GM12878 (cell line): ENCODE measurements at regions not wholly inside any gene's neighbourhood (a gene's known extent, or its start where the extent isn't known, plus 50 kb on each side); places are given as distances from the start of the nearest gene placed in this dataset.

Experiments used
- ATAC-seq: fragments of 200-7000 bp; cut with Tn5 transposase; 3 replicates; pipeline ENCODE4 v1.9.1; 2020; ENCODE audit warnings: mild to moderate bottlenecking, moderate library complexity
- BruUV-seq: library from RNA; stranded (reverse); fragments of 400-500 nt; replicated peaks from 2 replicates; lab custom pipeline; 2021; lab: Mats Ljungman, UMichigan
- CTCF ChIA-PET: fragments of 300-600 bp; sonication (Branson Sonifier 250); formaldehyde crosslinking; extraction: SDS; loops from one replicate; lab custom pipeline; 2021; ENCODE audit warnings: inconsistent platforms; lab: Yijun Ruan, JAX
- POLR2A ChIA-PET: fragments of 350-600 bp; formaldehyde crosslinking; extraction: SDS; loops from one replicate; lab custom pipeline; 2021; ENCODE audit warnings: inconsistent platforms; lab: Charles Lee
- RAD21 ChIA-PET: fragments of 300-600 bp; sonication (Branson Sonifier 250); formaldehyde crosslinking; loops from one replicate; lab custom pipeline; 2023; ENCODE audit warnings: antibody characterized with exemption; ENCODE audit not compliant: unreplicated experiment; lab: Charles Lee
- SMC1A ChIA-PET: fragments of 300-600 bp; sonication (Branson Sonifier 250); formaldehyde crosslinking; loops from one replicate; lab custom pipeline; 2023; ENCODE audit not compliant: unreplicated experiment, uncharacterized antibody; lab: Charles Lee
- DNase-seq: peaks from one replicate; pipeline ENCODE4 v3.0.0-alpha.2; 2011; ENCODE audit warnings: low read depth, low spot score
- FAIRE-seq: peaks from 3 replicates; lab custom pipeline; 2011; peaks lifted over from hg19 to GRCh38; lab: Jason Lieb, UNC
- H2AFZ ChIP-seq: 2 replicates; pipeline ENCODE4 v1.6.0; 2011; ENCODE audit warnings: low read depth, low read length, control low read depth; ENCODE audit not compliant: control insufficient read depth
- H3K27ac ChIP-seq: 2 replicates; pipeline ENCODE4 v1.5.1; 2011; ENCODE audit warnings: control low read depth; ENCODE audit not compliant: control insufficient read depth, insufficient read depth
- H3K27me3 ChIP-seq, 2 experiments: replicated peaks in 1 of 2; 2 replicates each; pipeline versions ENCODE4 v1.6.0 to v1.6.1; 2011; ENCODE audit warnings: low read length in 1 of 2; ENCODE audit not compliant: control insufficient read depth in 2 of 2, insufficient read depth in 2 of 2
- H3K36me3 ChIP-seq, 2 experiments: 2 replicates each; pipeline ENCODE4 v1.5.1; 2011; ENCODE audit warnings: low read length in 1 of 2; ENCODE audit not compliant: control insufficient read depth in 2 of 2, insufficient read depth in 2 of 2
- H3K4me1 ChIP-seq: 2 replicates; pipeline ENCODE4 v1.6.1; 2011; ENCODE audit warnings: mild to moderate bottlenecking, low read length, moderate library complexity, mixed read lengths; ENCODE audit not compliant: control insufficient read depth, insufficient read depth
- H3K4me2 ChIP-seq: 2 replicates; pipeline ENCODE4 v1.6.0; 2011; ENCODE audit warnings: control low read depth; ENCODE audit not compliant: control insufficient read depth, insufficient read depth
- H3K4me3 ChIP-seq: fragments of 200-600 bp; sonication (generic); 2 replicates; pipeline ENCODE4 v1.5.1; 2016
- H3K79me2 ChIP-seq: 2 replicates; pipeline ENCODE4 v1.6.0; 2011; ENCODE audit warnings: low read length; ENCODE audit not compliant: control insufficient read depth, insufficient read depth
- H3K9ac ChIP-seq: 2 replicates; pipeline ENCODE4 v1.8.0; 2011; ENCODE audit warnings: low read length, control low read depth, mixed read lengths; ENCODE audit not compliant: control insufficient read depth, insufficient read depth
- H3K9me3 ChIP-seq: replicated peaks from 3 replicates; pipeline ENCODE4 v1.5.1; 2011; ENCODE audit warnings: mild to moderate bottlenecking, low read length; ENCODE audit not compliant: control insufficient read depth, insufficient read depth
- H4K20me1 ChIP-seq: 2 replicates; pipeline ENCODE4 v1.6.0; 2011; ENCODE audit not compliant: control insufficient read depth, insufficient read depth
- ATF7 ChIP-seq: fragments of 450-650 bp; IDR thresholded peaks from 2 replicates; pipeline ENCODE4 v1.6.1; 2016; ENCODE audit warnings: low read depth, mild to moderate bottlenecking
- CBFB ChIP-seq: IDR thresholded peaks from 2 replicates; pipeline ENCODE4 v1.6.1; 2016; ENCODE audit warnings: antibody characterized with exemption, low read depth
- CHD4 ChIP-seq: fragments of 200-600 bp; sonication (generic); IDR thresholded peaks from 2 replicates; pipeline ENCODE4 v1.6.1; 2016; ENCODE audit warnings: mild to moderate bottlenecking
- CREM ChIP-seq: IDR thresholded peaks from 2 replicates; pipeline ENCODE4 v1.6.1; 2014; ENCODE audit warnings: antibody characterized with exemption, low read depth
- ETV6 ChIP-seq, 2 experiments: fragments of 450-650 bp in 1 of 2; IDR thresholded peaks in 1 of 2; conservative IDR thresholded peaks in 1 of 2; 2 replicates each; pipeline ENCODE4 v1.6.1; 2014; ENCODE audit warnings: antibody characterized with exemption in 1 of 2, borderline replicate concordance in 1 of 2, low read depth in 1 of 2, mild to moderate bottlenecking in 1 of 2, moderate library complexity in 1 of 2
- NR2F1 ChIP-seq: fragments of 450-650 bp; conservative IDR thresholded peaks from 2 replicates; pipeline ENCODE4 v1.6.1; 2017; ENCODE audit warnings: mild to moderate bottlenecking
- RAD51 ChIP-seq: fragments of 450-650 bp; IDR thresholded peaks from 2 replicates; pipeline ENCODE4 v1.6.1; 2016; ENCODE audit warnings: moderate library complexity, mild to moderate bottlenecking, inconsistent platforms
- RBBP5 ChIP-seq: fragments of 200-600 bp; sonication (generic); conservative IDR thresholded peaks from 2 replicates; pipeline ENCODE4 v1.6.1; 2016
- SMAD5 ChIP-seq: IDR thresholded peaks from 2 replicates; pipeline ENCODE4 v1.6.1; 2016; ENCODE audit warnings: antibody characterized with exemption, low read depth
- SP1 ChIP-seq: IDR thresholded peaks from one replicate; pipeline ENCODE4 v1.6.1; 2011; ENCODE audit warnings: low read depth, low read length
- TCF3 ChIP-seq: IDR thresholded peaks from 2 replicates; pipeline ENCODE4 v1.6.1; 2012; ENCODE audit warnings: low read depth, mild to moderate bottlenecking, low read length, borderline replicate concordance; ENCODE audit not compliant: insufficient read depth
- ZNF622 ChIP-seq: fragments of 450-650 bp; IDR thresholded peaks from 2 replicates; pipeline ENCODE4 v1.6.1; 2017; ENCODE audit warnings: mild to moderate bottlenecking, inconsistent platforms
- WGBS: methylation state at CpG from one replicate; pipeline ENCODE4 v1.1.6; 2016; ENCODE audit warnings: low lambda C conversion rate; ENCODE audit not compliant: insufficient replicate concordance, insufficient coverage; ENCODE audit errors: missing lambda C conversion rate; 5-methylcytosine and 5-hydroxymethylcytosine counted together
- in situ Hi-C: fragments of 300-500 bp; cut with MboI; formaldehyde crosslinking; loops from 9 replicates; pipeline ENCODE4 v1.14.3; 2018; ENCODE audit warnings: mixed read lengths
- intact Hi-C: fragments of 100-400 bp; cut with micrococcal nuclease; formaldehyde crosslinking; loops from one replicate; pipeline ENCODE4 v1.14.2; 2022; ENCODE audit not compliant: unreplicated experiment
- TF ChIP-seq, protein P1 (sequence below): fragments of 450-650 bp; IDR thresholded peaks from 2 replicates; pipeline ENCODE4 v1.6.1; 2016; ENCODE audit warnings: mild to moderate bottlenecking, moderate library complexity, borderline replicate concordance
- TF ChIP-seq, protein P2 (sequence below): IDR thresholded peaks from 2 replicates; pipeline ENCODE4 v1.6.1; 2011; ENCODE audit warnings: borderline replicate concordance, low read depth, mild to moderate bottlenecking, moderate library complexity, low read length; ENCODE audit not compliant: insufficient read depth, poor library complexity, severe bottlenecking

DNA sequence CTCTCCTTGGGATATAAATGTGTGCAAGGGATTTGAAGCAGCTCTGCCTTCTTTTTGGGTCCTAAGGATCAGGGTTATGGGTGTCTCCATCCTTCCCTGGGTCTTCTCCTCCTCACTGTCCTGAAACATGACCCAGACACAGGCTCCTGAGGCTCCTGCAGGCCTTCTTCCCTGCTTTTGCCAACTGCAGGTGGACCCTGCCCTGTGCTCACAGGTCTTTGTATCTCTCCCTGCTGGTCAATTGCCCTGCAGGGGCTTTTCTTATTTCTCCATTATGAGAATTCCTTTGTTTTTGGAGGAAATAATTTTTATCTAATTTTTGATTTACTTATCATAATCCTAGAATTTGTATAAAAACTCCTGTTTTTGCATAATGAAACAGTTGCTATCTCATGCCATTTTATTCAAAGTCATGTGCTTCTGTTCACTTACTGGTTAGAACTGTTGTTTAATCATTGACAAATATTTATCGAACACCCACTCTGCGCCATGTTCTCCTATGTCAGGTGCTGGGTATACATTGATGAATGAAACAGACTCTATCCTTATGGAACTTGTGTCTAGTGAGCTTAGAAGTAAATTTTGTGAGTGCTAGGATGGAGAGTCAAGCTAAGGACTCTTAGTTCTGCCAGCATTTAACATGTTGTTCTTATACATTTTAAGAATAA, 89.7 kb upstream of the TOP3B start:
- Histone ChIP-seq H4K20me1 (no peaks in the 10 kb centered on the region), H3K36me3 (no peaks in the 10 kb centered on the region), H3K27me3 (no peaks in the 10 kb centered on the region), H3K27ac (no peak overlapping the region), H3K4me2 (no peak overlapping the region), H3K9ac (no peak overlapping the region), H2AFZ (no peak overlapping the region), H3K4me1 (peaks cover 12% of the 10 kb centered on the region)
- POLR2A ChIA-PET: no interaction called here
- no peak for FAIRE-seq
- no peak for ATAC-seq
- intact Hi-C loops (loop anchor here (10.0 kb wide), 1 partner anchor 62 kb away; no protein-coding TSS in a partner anchor), in situ Hi-C loops (no loop called here)
- RAD21 ChIA-PET: interaction anchor here (2.1 kb wide), 1 partner anchor 11 kb away, joined by 8 read pairs; no protein-coding TSS in a partner anchor
- CTCF ChIA-PET: interaction anchor here (0.8 to 5.3 kb wide), 6 partner anchors 12 to 42 kb away, joined by 3 to 42 read pairs (median 4); no protein-coding TSS in a partner anchor
- TF ChIP-seq ATF7 (no peak), ZNF622 (no peak), CBFB (no peak), SMAD5 (no peak), ETV6 (conservative IDR thresholded peaks at IDR 0.05 in 1 of 2, IDR thresholded peaks at IDR 0.05 in 1 of 2; ENCODE audit: borderline replicate concordance in 1 of 2, low read depth in 1 of 2) (no peak), RBBP5 (no peak), CREM (no peak), RAD51 (no peak), TCF3 (no peak), NR2F1 (no peak), SP1 (no peak), CHD4 (no peak)
- TF ChIP-seq, protein P1, sequence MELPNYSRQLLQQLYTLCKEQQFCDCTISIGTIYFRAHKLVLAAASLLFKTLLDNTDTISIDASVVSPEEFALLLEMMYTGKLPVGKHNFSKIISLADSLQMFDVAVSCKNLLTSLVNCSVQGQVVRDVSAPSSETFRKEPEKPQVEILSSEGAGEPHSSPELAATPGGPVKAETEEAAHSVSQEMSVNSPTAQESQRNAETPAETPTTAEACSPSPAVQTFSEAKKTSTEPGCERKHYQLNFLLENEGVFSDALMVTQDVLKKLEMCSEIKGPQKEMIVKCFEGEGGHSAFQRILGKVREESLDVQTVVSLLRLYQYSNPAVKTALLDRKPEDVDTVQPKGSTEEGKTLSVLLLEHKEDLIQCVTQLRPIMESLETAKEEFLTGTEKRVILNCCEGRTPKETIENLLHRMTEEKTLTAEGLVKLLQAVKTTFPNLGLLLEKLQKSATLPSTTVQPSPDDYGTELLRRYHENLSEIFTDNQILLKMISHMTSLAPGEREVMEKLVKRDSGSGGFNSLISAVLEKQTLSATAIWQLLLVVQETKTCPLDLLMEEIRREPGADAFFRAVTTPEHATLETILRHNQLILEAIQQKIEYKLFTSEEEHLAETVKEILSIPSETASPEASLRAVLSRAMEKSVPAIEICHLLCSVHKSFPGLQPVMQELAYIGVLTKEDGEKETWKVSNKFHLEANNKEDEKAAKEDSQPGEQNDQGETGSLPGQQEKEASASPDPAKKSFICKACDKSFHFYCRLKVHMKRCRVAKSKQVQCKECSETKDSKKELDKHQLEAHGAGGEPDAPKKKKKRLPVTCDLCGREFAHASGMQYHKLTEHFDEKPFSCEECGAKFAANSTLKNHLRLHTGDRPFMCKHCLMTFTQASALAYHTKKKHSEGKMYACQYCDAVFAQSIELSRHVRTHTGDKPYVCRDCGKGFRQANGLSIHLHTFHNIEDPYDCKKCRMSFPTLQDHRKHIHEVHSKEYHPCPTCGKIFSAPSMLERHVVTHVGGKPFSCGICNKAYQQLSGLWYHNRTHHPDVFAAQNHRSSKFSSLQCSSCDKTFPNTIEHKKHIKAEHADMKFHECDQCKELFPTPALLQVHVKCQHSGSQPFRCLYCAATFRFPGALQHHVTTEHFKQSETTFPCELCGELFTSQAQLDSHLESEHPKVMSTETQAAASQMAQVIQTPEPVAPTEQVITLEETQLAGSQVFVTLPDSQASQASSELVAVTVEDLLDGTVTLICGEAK: no peak
- TF ChIP-seq, protein P2, sequence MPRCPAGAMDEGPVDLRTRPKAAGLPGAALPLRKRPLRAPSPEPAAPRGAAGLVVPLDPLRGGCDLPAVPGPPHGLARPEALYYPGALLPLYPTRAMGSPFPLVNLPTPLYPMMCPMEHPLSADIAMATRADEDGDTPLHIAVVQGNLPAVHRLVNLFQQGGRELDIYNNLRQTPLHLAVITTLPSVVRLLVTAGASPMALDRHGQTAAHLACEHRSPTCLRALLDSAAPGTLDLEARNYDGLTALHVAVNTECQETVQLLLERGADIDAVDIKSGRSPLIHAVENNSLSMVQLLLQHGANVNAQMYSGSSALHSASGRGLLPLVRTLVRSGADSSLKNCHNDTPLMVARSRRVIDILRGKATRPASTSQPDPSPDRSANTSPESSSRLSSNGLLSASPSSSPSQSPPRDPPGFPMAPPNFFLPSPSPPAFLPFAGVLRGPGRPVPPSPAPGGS: no peak
- TF ChIP-seq, all 136 proteins: peak for 0
- no peak overlapping the region for H3K4me3 ChIP-seq
- SMC1A ChIA-PET: interaction anchor here (0.8 to 1.5 kb wide), 3 partner anchors 13 to 73 kb away, joined by 3 to 5 read pairs (median 4); no protein-coding TSS in a partner anchor
- no TSS peak for BruUV-seq
- 96% methylated on average over 2 of the region's 2 CpGs for WGBS
- H3K79me2 ChIP-seq: no peaks in the 10 kb centered on the region
- H3K9me3 ChIP-seq: no peaks in the 10 kb centered on the region
- no peak for DNase-seq
